Liver (tissue), 3 donors: ENCODE measurements at regions not wholly inside any gene's neighbourhood (a gene's known extent, or its start where the extent isn't known, plus 50 kb on each side); places are given as distances from the start of the nearest gene placed in this dataset.

ENCODE experiments used
- CTCF ChIP-seq: fragments of 150-350 bp; IDR thresholded peaks from 2 replicates; pipeline ENCODE4 v1.5.1; 2017; ENCODE audit warnings: improper control_type of control experiment, low read depth, low read length; ENCODE audit not compliant: missing input control
- FOXA1 ChIP-seq: IDR thresholded peaks from 2 replicates; pipeline ENCODE4 v1.6.1; 2016; ENCODE audit warnings: antibody characterized with exemption
- GABPA ChIP-seq, 2 donors: IDR thresholded peaks in 1 of 2; conservative IDR thresholded peaks in 1 of 2; 2 replicates each; pipeline ENCODE4 v1.6.1; 2016; ENCODE audit warnings: antibody characterized with exemption in 2 of 2, mild to moderate bottlenecking in 1 of 2, moderate library complexity in 1 of 2
- MAX ChIP-seq: IDR thresholded peaks from 2 replicates; pipeline ENCODE4 v1.6.1; 2016; ENCODE audit warnings: antibody characterized with exemption
- RAD21 ChIP-seq, 2 donors: IDR thresholded peaks; 2 replicates each; pipeline ENCODE4 v1.6.1; 2016; ENCODE audit warnings: antibody characterized with exemption in 2 of 2, mild to moderate bottlenecking in 2 of 2
- RXRA ChIP-seq, 2 donors: IDR thresholded peaks; 2 replicates each; pipeline ENCODE4 v1.6.1; 2017 to 2018; ENCODE audit warnings: antibody characterized with exemption in 2 of 2, mild to moderate bottlenecking in 1 of 2
- SP1 ChIP-seq: IDR thresholded peaks from 2 replicates; pipeline ENCODE4 v1.6.1; 2018; ENCODE audit warnings: antibody characterized with exemption, mild to moderate bottlenecking
- TAF1 ChIP-seq: conservative IDR thresholded peaks from 2 replicates; pipeline ENCODE4 v1.6.1; 2016; ENCODE audit warnings: antibody characterized with exemption, mild to moderate bottlenecking
- YY1 ChIP-seq: IDR thresholded peaks from 2 replicates; pipeline ENCODE4 v1.6.1; 2016; ENCODE audit warnings: antibody characterized with exemption, mild to moderate bottlenecking
- TF ChIP-seq, protein P1 (sequence below): IDR thresholded peaks from 2 replicates; pipeline ENCODE4 v1.6.1; 2016; ENCODE audit warnings: antibody characterized with exemption, mild to moderate bottlenecking
- TF ChIP-seq, protein P2 (sequence below): IDR thresholded peaks from 2 replicates; pipeline ENCODE4 v1.6.1; 2016; ENCODE audit warnings: antibody characterized with exemption
- TF ChIP-seq, protein P3 (sequence below): IDR thresholded peaks from 2 replicates; pipeline ENCODE4 v1.6.1; 2016; ENCODE audit warnings: antibody characterized with exemption
- donor health status: healthy.
- donor health status: healthy.

- TF ChIP-seq CTCF: no peak
- TF ChIP-seq MAX: no peak
- no peak for TF ChIP-seq GABPA (IDR thresholded peaks at IDR 0.05 in 1 of 2, conservative IDR thresholded peaks at IDR 0.05 in 1 of 2)
- TF ChIP-seq RXRA (IDR thresholded peaks at IDR 0.05): no peak
- no peak for TF ChIP-seq SP1
- no peak for TF ChIP-seq TAF1
- TF ChIP-seq YY1: no peak
- no peak for TF ChIP-seq FOXA1
- TF ChIP-seq, protein P1, sequence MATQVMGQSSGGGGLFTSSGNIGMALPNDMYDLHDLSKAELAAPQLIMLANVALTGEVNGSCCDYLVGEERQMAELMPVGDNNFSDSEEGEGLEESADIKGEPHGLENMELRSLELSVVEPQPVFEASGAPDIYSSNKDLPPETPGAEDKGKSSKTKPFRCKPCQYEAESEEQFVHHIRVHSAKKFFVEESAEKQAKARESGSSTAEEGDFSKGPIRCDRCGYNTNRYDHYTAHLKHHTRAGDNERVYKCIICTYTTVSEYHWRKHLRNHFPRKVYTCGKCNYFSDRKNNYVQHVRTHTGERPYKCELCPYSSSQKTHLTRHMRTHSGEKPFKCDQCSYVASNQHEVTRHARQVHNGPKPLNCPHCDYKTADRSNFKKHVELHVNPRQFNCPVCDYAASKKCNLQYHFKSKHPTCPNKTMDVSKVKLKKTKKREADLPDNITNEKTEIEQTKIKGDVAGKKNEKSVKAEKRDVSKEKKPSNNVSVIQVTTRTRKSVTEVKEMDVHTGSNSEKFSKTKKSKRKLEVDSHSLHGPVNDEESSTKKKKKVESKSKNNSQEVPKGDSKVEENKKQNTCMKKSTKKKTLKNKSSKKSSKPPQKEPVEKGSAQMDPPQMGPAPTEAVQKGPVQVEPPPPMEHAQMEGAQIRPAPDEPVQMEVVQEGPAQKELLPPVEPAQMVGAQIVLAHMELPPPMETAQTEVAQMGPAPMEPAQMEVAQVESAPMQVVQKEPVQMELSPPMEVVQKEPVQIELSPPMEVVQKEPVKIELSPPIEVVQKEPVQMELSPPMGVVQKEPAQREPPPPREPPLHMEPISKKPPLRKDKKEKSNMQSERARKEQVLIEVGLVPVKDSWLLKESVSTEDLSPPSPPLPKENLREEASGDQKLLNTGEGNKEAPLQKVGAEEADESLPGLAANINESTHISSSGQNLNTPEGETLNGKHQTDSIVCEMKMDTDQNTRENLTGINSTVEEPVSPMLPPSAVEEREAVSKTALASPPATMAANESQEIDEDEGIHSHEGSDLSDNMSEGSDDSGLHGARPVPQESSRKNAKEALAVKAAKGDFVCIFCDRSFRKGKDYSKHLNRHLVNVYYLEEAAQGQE: no peak
- no peak for TF ChIP-seq RAD21 (IDR thresholded peaks at IDR 0.05)
- TF ChIP-seq, protein P2, sequence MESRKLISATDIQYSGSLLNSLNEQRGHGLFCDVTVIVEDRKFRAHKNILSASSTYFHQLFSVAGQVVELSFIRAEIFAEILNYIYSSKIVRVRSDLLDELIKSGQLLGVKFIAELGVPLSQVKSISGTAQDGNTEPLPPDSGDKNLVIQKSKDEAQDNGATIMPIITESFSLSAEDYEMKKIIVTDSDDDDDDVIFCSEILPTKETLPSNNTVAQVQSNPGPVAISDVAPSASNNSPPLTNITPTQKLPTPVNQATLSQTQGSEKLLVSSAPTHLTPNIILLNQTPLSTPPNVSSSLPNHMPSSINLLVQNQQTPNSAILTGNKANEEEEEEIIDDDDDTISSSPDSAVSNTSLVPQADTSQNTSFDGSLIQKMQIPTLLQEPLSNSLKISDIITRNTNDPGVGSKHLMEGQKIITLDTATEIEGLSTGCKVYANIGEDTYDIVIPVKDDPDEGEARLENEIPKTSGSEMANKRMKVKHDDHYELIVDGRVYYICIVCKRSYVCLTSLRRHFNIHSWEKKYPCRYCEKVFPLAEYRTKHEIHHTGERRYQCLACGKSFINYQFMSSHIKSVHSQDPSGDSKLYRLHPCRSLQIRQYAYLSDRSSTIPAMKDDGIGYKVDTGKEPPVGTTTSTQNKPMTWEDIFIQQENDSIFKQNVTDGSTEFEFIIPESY: no peak
- TF ChIP-seq, protein P3, sequence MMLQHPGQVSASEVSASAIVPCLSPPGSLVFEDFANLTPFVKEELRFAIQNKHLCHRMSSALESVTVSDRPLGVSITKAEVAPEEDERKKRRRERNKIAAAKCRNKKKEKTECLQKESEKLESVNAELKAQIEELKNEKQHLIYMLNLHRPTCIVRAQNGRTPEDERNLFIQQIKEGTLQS: no peak
Observed at GRCh38 chr2:66191311-66191710, 243.6 kb upstream of the MEIS1 start.
